IPS-20b (cell line): ENCODE measurements at regions not wholly inside any gene's neighbourhood (a gene's known extent, or its start where the extent isn't known, plus 50 kb on each side); places are given as distances from the start of the nearest gene placed in this dataset.

Experiments
- H3K27ac ChIP-seq: one replicate; pipeline ENCODE4 v1.5.1; 2013; ENCODE audit warnings: low read length
- H3K27me3 ChIP-seq: 2 replicates; pipeline ENCODE4 v1.6.1; 2013; ENCODE audit warnings: mild to moderate bottlenecking, low read length, inconsistent platforms; ENCODE audit not compliant: insufficient read depth
- H3K36me3 ChIP-seq: 2 replicates; pipeline ENCODE4 v1.6.1; 2013; ENCODE audit warnings: low read depth, mild to moderate bottlenecking, inconsistent platforms, low read length, moderate library complexity; ENCODE audit not compliant: insufficient read depth
- H3K4me1 ChIP-seq: 2 replicates; pipeline ENCODE4 v1.6.1; 2013; ENCODE audit warnings: mild to moderate bottlenecking, control low read depth, inconsistent platforms, low read length, moderate library complexity; ENCODE audit not compliant: insufficient read depth
- H3K4me3 ChIP-seq: 2 replicates; pipeline ENCODE4 v1.5.1; 2013; ENCODE audit warnings: mild to moderate bottlenecking, low read length, inconsistent platforms
- H3K9ac ChIP-seq: 2 replicates; pipeline ENCODE4 v1.6.1; 2013; ENCODE audit warnings: low read depth, mild to moderate bottlenecking, inconsistent platforms, low read length, moderate library complexity
- H3K9me3 ChIP-seq: 2 replicates; pipeline ENCODE4 v1.6.1; 2013; ENCODE audit warnings: mild to moderate bottlenecking, low read depth, low read length, inconsistent platforms; ENCODE audit not compliant: insufficient read depth

DNA sequence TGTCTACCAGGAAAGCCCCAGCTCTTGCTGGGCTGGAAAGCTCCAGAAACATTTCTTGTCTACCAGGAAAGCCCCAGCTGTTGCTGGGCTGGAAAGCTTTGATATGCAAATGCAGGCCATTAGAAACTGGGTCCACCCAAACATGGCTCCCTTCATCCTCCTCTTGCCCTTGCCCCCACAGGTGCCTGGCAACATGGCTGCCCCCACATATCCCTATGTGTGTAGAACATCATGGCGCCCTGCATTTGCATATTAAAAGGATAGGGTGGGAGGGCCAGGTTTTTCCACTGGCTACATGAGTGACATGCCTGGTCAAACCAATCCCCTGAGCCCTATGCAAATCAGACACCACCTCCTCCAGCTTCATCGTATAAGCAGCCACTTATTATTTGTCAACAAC is 455.4 kb upstream of the ARGLU1 start:
- Histone ChIP-seq H3K9ac (no peak overlapping the region), H3K9me3 (no peaks in the 10 kb centered on the region), H3K27ac (no peak overlapping the region), H3K36me3 (no peaks in the 10 kb centered on the region), H3K27me3 (no peaks in the 10 kb centered on the region), H3K4me3 (no peak overlapping the region), H3K4me1 (no peaks in the 10 kb centered on the region)

DNA sequence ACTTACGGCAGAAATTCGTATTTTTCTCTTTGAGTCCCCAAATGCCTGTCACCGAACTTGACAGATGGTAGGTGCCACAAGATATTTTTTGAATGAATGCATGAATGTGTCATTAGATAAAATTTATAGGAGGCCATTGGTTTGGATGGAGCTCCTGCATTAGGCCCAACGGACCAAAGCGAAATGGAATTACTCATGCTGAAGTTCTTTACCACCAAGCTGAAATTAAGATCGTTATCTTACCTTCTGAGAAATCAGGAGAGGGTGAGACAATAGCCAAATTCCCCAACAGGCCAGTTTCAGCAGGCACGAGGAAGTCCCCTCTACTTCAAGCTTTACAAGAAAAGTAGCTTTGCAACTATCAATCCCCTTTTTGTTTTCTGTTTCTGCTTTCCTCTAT is 452.5 kb upstream of the ARGLU1 start:
- no peak overlapping the region for H3K4me3 ChIP-seq
- H3K36me3 ChIP-seq, result no peaks in the 10 kb centered on the region
- H3K27me3 ChIP-seq, result no peaks in the 10 kb centered on the region
- H3K4me1 ChIP-seq, result no peaks in the 10 kb centered on the region
- H3K9ac ChIP-seq, result no peak overlapping the region
- H3K27ac ChIP-seq, result no peak overlapping the region
- no peaks in the 10 kb centered on the region for H3K9me3 ChIP-seq

DNA sequence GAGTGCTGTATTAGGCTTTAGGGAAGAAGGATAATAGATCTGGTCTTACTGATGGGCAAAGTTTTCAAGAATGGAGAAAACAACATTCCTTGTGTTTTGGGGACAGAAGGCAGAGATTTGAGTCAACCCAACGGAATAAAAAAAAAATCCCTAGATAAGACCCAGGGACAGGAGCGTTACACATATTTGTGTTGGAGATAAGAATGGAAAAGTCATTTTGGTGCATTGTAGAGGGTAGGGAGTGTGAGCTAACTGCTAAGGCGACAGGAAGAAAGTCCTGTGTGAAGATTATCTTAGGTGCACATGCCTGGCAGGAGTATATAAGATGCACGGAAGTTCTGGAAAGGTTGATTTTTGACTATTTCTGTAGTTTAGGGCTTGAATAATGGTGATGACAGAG is 450.3 kb upstream of the ARGLU1 start:
- Histone ChIP-seq H3K36me3 (no peaks in the 10 kb centered on the region), H3K9me3 (no peaks in the 10 kb centered on the region), H3K4me3 (no peak overlapping the region), H3K9ac (no peak overlapping the region), H3K27ac (no peak overlapping the region), H3K27me3 (no peaks in the 10 kb centered on the region), H3K4me1 (no peaks in the 10 kb centered on the region)

DNA sequence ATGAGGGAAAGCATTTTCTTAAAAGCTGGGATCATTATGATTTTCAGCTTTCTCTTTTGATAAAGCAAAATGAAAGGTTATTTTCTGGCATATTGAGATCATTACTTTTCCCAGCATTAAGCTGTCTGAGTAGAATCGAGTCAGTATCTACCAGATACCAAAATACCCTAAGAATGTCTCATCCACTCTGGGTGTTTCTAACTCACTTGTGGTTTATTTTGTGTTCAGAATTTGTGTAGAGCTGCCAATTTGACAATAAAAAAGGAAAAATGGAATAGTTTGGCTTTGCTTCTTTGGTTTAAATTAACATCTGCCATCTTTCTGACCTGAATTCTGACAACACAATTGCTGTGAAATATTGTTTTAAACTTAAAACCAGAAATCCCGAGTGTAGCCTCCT is 438.7 kb upstream of the ARGLU1 start:
- Histone ChIP-seq H3K9me3 (no peaks in the 10 kb centered on the region), H3K9ac (no peak overlapping the region), H3K36me3 (no peaks in the 10 kb centered on the region), H3K27ac (no peak overlapping the region), H3K27me3 (no peaks in the 10 kb centered on the region), H3K4me1 (no peaks in the 10 kb centered on the region), H3K4me3 (no peak overlapping the region)

DNA sequence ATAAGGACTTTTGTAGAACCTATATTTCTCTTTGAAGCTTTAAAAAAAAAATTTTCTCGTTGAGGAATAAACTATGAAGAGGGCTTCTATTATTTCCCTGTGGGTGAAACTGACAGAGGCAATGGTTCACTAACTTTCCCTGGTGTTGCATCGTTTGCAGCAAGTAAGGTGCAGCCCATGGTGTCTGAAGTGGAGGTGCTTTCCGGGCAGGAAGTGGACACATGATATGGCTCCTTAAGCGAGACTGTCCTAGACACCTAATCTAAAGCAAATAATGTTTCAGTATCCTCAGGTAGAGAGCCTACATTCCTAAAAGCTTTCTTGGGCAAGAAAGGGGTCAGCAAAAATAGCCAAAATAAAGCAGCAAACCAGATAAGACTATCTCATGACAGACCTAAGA is 437.6 kb upstream of the ARGLU1 start:
- Histone ChIP-seq H3K27me3 (no peaks in the 10 kb centered on the region), H3K4me3 (no peak overlapping the region), H3K36me3 (no peaks in the 10 kb centered on the region), H3K27ac (no peak overlapping the region), H3K9ac (no peak overlapping the region), H3K4me1 (no peaks in the 10 kb centered on the region), H3K9me3 (no peaks in the 10 kb centered on the region)

DNA sequence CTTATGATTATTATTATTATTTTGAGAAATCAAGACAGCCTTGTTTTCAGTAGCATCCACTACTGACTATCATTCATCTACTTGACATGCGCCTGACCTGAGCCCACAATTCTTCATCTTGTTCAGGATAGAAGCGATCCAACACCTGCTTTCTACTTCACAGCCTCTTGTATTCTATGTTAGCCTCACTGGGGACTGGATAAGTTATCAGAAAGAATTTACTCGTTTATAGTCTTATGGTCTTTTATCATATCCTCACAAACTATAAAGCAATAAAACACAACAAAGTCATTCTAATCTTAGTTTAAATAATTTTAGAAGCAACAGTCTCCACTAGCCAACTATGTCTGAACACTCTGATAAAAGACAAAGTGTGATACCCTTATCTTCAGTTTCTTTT is 436.0 kb upstream of the ARGLU1 start:
- Histone ChIP-seq H3K9ac (no peak overlapping the region), H3K9me3 (no peaks in the 10 kb centered on the region), H3K4me3 (no peak overlapping the region), H3K36me3 (no peaks in the 10 kb centered on the region), H3K4me1 (no peaks in the 10 kb centered on the region), H3K27ac (no peak overlapping the region), H3K27me3 (no peaks in the 10 kb centered on the region)

DNA sequence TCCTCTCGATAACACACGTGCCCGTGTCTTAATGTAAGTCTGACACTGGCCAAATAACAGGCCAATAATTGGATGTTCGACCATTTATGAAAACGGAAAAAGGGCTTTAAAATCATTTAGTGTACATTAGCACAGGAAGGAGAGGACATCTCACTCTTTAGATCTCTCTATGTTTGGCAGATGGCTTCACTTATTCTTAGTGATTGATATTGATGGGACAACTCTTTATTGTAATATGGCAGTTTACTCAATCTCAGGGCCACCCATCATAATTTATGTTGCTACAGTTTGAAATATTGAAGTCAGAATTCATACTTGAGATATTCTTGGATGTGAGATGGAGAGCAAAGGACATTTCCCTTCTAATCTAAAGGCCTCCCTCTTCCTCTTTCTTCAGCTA is 430.7 kb upstream of the ARGLU1 start:
- Histone ChIP-seq H3K9me3 (no peaks in the 10 kb centered on the region), H3K4me1 (0 out of 2 replicates have a peak, but pooled peaks cover 5% of the 10 kb centered on the region), H3K36me3 (no peaks in the 10 kb centered on the region), H3K27ac (no peak overlapping the region), H3K9ac (no peak overlapping the region), H3K4me3 (no peak overlapping the region), H3K27me3 (no peaks in the 10 kb centered on the region)

DNA sequence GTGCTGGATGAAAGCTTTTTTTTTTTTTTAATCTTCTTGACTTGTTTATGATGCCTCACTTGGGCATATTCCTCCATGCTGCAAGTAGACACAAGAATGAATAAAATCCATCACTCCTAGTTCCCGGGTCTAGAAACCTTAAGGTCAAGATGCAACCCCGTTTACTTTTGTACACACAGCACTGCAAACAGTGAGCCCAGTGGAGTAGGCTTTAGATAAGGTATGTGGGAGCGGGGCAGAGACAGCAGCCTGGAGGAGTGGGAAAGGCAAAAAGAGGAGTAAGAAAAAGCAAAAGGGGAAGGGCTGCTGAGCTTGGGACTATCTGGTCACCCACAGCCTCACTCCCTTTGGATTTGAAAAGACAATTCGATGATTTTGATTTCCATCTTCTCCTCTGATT is 429.8 kb upstream of the ARGLU1 start:
- H3K27me3 ChIP-seq, result no peaks in the 10 kb centered on the region
- no peak overlapping the region for H3K9ac ChIP-seq
- no peak overlapping the region for H3K4me3 ChIP-seq
- 0 out of 2 replicates have a peak, but pooled peaks cover 5% of the 10 kb centered on the region for H3K4me1 ChIP-seq
- no peaks in the 10 kb centered on the region for H3K36me3 ChIP-seq
- no peaks in the 10 kb centered on the region for H3K9me3 ChIP-seq
- no peak overlapping the region for H3K27ac ChIP-seq

DNA sequence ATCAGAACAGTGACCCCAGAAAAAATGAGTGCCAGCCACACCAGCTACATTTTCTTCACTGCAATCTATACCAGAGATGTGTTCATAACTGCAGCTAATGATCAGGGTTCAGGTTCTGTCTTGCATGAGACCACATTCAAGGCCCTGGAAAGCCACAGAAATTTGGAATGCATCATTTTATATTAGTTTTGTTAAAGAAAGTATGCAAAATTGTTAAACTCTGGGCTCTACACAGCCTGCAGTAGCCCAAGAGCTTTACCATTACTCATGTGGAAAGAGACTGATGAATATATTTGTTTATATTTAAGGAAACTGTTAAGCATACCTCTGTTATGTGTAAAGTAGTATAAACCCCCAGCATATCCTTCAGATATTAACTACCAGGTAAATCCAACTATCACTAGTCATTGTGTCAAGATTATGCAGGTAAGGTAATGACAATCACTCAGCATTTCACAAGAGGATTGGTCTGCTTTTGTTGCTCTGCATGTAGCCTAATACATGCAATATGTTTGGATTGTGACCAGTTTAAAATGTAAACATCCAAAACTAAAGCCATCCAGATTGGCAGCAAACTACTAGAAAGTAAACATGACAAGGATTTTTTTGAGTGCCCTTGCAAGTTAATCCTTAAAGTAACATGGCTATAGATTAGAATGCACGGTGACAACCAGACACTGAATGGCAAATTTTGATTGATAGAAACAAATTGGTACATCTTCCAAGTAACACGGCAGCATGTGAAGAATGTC is 429.1 kb upstream of the ARGLU1 start:
- H3K4me1 ChIP-seq, result 0 out of 2 replicates have a peak, but pooled peaks cover 5% of the 10 kb centered on the region
- H3K4me3 ChIP-seq, result no peak overlapping the region
- H3K36me3 ChIP-seq, result no peaks in the 10 kb centered on the region
- no peak overlapping the region for H3K9ac ChIP-seq
- H3K27me3 ChIP-seq, result no peaks in the 10 kb centered on the region
- H3K9me3 ChIP-seq, result no peaks in the 10 kb centered on the region
- H3K27ac ChIP-seq, result no peak overlapping the region

DNA sequence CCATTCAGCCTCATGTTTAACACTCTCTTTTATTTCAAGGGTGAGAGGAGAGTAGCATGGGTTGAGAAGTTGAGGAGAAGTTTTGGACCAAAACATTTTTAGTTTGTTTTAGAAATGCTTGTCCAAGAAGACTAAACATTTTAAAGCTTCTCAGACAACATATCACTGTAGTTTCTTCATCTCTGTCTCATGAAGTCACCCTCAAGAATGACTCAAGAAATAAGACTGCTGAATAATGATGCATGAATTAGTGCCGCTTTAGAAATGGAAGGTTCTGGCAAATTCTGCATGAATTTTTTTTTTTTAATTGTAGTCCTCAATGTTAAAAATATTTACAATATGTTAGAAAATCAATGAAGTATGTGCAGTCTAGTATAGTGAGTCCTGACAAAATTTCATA is 422.7 kb upstream of the ARGLU1 start:
- Histone ChIP-seq H3K27ac (no peak overlapping the region), H3K27me3 (no peaks in the 10 kb centered on the region), H3K36me3 (no peaks in the 10 kb centered on the region), H3K9ac (no peak overlapping the region), H3K9me3 (no peaks in the 10 kb centered on the region), H3K4me1 (peaks cover 6% of the 10 kb centered on the region; the same call in 1 of the 2 replicates), H3K4me3 (no peak overlapping the region)

DNA sequence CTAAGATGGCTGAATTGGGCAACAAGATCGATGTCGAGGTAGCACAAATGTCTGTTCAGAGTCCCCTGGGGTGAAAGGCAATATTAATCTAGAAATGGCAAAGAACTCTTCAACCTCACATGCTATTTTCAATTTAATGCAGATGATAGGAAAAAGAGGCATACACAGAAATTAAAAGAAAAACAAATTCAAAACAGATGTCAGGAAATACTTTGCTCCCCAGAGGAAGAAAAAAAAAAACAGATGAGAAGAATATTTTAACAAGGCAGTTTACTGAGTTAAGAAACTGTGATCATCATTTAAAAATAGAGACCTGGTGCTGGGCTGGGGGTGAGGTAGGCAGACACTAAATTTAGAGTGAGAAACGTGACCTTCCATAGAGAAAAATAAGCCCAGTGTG is 421.9 kb upstream of the ARGLU1 start:
- Histone ChIP-seq H3K4me1 (peaks cover 6% of the 10 kb centered on the region; the same call in 1 of the 2 replicates), H3K36me3 (no peaks in the 10 kb centered on the region), H3K27me3 (no peaks in the 10 kb centered on the region), H3K9ac (no peak overlapping the region), H3K27ac (no peak overlapping the region), H3K4me3 (no peak overlapping the region), H3K9me3 (no peaks in the 10 kb centered on the region)

DNA sequence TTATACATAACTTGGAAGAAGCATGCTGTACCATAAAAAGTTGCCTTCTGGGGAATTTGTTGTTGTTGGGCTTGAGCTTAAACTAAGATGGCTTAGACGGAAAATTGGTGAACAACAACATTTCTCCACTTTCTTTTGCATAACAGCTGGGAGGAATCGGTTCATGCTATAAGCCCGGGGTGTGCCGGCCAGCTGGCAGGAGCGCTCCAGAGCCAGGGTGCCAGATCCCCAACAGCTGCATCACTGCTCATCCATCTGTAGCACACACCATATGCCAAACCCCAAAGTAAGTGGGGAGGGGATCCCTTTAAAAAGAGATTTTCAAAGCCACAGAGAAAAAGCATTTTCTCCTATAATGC is 419.5 kb upstream of the ARGLU1 start:
- H3K27ac ChIP-seq, result no peak overlapping the region
- H3K9me3 ChIP-seq, result no peaks in the 10 kb centered on the region

More for the DNA sequence above, 419.5 kb upstream of the ARGLU1 start:
- Histone ChIP-seq H3K36me3 (no peaks in the 10 kb centered on the region), H3K27me3 (no peaks in the 10 kb centered on the region), H3K9ac (no peak overlapping the region), H3K4me1 (peaks cover 6% of the 10 kb centered on the region; the same call in 1 of the 2 replicates), H3K4me3 (no peak overlapping the region)
